Epithelial cell of proximal tubule (primary cell): ENCODE measurements at regions not wholly inside any gene's neighbourhood (a gene's known extent, or its start where the extent isn't known, plus 50 kb on each side); places are given as distances from the start of the nearest gene placed in this dataset.

Source experiments
- DNase-seq: peaks from one replicate; pipeline ENCODE4 v3.0.0-alpha.2; 2011; ENCODE audit warnings: low read depth
- H3K4me3 ChIP-seq: 2 replicates; pipeline ENCODE4 v1.5.1; 2011; ENCODE audit warnings: low read depth, mild to moderate bottlenecking, low read length
- CTCF ChIP-seq: conservative IDR thresholded peaks from 2 replicates; pipeline ENCODE4 v1.5.1; 2012; ENCODE audit warnings: low read depth, mild to moderate bottlenecking, low read length

DNA sequence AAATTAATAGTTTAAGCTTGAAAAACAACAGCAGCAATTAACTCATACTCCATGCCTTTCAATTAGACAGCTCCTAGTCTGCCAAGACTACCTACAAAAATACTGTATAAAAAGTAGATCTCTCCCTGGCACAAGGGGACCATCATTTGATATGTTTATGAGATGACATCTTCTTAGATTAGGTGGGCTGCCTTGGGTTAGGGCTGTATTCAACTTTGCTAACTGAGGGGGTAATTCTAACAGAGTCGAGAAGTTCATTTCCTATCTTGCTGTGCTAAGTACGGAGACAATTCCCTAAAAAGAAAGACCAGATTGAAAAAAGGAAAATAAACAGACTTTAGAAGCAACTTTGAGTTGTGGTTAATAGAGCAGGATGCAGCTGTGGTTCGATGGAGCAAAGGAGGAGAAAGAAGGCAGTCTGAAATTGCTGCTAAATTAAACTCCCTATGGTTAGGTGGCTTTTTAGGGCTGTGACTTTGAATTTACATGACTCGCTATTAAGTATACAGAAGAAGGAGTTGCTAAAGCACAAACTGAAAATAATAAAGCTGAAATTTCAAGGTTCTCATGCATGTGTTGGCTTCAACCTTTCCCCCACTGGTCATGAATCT, 75.4 kb downstream of the CDC7 start:
- H3K4me3 ChIP-seq, result no peak overlapping the region
- no peak for DNase-seq
- TF ChIP-seq CTCF, result no peak

DNA sequence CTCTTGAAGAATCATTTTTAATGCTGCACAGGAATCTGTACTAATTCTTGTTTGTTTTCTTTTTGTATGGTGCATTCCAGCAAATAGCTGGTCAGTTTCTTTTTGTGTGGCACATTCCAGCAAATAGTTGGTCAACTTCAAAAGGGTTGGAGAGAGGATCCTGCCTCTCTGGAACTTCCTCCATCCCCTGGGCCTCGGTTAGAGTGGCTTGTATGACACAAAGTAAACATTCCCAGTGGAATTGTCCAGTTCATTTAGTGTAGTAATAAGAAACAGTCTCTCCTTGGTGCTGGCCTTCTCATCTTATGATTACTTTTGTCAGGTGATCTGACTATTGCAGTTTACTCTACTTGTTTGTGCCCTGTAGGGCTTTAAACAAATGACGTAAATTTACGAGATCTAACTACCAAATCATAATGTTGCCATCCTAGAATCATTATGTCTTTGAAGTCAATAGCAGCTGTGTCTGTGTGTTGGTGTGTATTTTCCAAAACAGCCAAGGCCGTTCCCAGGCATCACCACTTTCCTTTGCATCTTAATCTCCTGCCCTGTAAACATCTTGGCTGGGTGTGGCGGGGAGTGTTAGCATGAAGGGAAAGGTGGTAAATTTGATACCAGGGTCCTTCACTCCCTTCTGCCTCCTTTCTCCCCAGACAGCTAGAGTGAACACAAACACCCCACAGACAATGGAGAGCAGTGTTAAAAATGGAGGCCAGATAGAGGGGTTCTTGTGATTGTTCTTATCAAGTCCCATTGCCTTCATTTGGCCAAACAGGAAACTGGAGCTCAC, 77.9 kb downstream of the CDC7 start:
- TF ChIP-seq CTCF, result no peak
- no peak overlapping the region for H3K4me3 ChIP-seq
- no peak for DNase-seq

- DNase-seq, result no peak
- H3K4me3 ChIP-seq, result no peak overlapping the region
- TF ChIP-seq CTCF, result no peak
These were observed 79.1 kb downstream of the CDC7 start for GRCh38 chr1:91579658-91580228.

- no peak overlapping the region for H3K4me3 ChIP-seq
- peak; percentile 91 for DNase-seq
- TF ChIP-seq CTCF, result no peak
These were observed 81.8 kb downstream of the CDC7 start for GRCh38 chr1:91582431-91582921.

- no peak for TF ChIP-seq CTCF
- no peak for DNase-seq
- H3K4me3 ChIP-seq, result no peak overlapping the region
These were observed 82.7 kb downstream of the CDC7 start for GRCh38 chr1:91583326-91583755.

DNA sequence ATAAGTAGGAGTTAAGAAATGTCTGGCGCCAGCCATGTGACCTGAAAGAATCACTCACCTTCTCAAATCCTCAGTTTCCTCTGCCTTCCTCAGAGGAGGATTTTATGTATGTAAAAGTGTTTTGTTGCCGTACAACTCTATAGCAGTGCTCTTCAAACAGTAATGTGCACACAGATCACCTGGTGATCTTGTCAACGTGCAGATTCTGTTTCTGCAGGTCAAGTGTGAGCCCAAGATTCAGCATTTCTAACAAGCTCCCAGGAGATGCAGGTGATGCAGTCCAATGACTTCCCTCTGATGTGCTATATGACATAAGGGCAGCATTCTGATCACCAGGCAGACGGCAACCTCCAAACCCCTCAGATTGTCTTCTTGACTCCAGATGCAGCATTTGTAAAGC, 83.7 kb downstream of the CDC7 start:
- no peak for DNase-seq
- no peak for TF ChIP-seq CTCF
- H3K4me3 ChIP-seq, result no peak overlapping the region

GRCh38 chr1:91584878-91585277, 84.2 kb downstream of the CDC7 start:
- no peak for TF ChIP-seq CTCF

More at GRCh38 chr1:91584878-91585277, 84.2 kb downstream of the CDC7 start:
- no peak overlapping the region for H3K4me3 ChIP-seq
- DNase-seq, result no peak
